Superior temporal gyrus (tissue), 1 donor: ENCODE measurements at regions not wholly inside any gene's neighbourhood (a gene's known extent, or its start where the extent isn't known, plus 50 kb on each side); places are given as distances from the start of the nearest gene placed in this dataset.

Experiments used
- DNase-seq: peaks from one replicate; pipeline ENCODE4 v3.0.0-alpha.2; 2016; ENCODE audit errors: extremely low spot score

GRCh38 chr3:35483131-35483530 is 156.2 kb upstream of the ARPP21 start:
- no peak for DNase-seq

GRCh38 chr3:35484929-35485530 is 154.3 kb upstream of the ARPP21 start:
- DNase-seq, result no peak

DNA sequence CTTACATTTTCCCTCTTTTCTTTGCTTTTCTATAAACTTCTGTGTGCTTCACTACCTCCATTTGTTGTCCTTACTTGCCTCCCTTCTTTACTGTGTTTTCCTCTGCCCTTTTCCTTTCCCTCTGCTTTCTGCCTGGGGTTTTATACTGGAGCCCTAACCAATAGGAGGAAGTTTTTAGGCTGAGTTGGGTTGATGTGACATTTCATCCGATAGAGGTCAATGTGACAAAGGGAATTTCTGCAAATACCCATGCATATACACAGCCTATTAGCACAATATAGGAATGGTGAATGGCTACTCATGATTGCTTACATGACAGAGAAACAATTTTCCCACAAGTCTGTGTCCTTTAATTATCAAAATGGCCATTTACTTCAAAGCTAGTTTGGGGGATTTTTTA is 153.0 kb upstream of the ARPP21 start:
- no peak for DNase-seq

DNA sequence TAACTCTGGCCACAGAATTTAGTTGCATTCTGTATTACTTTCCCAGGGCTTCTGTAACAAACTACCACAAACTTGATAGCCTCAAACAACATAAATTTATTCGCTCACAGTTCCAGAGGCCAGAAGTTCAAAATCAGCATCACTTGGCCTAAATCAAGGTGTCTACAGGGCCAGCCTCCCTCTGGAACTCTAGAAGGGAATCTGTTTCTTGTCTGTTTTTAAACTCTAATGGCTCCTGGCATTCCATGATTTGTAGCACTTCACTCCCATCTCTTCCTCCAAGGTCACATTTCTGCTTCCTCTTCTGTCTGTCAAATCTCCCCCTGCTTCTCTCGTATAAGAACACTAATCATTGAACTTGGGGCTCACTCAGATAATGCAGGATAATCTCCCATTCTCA is 151.9 kb upstream of the ARPP21 start:
- DNase-seq, result no peak

DNA sequence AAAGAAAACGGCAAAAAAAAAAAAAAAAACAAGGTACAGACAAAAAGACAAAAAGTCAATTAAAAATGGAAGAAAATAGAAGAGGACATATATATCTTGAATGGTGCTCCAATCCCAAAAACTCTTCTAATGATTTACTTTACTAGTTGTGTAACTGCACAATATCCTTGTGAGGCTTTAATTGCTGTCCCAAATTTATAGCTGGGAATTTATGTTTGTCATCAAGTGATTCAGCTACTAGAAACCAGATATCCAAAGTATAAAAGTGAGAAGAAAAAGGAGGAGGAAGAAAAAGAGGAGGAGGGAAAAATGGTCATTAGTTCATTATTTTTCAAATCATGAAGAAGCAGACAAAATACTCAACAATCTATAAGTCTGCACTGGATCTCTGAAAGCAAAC is 150.8 kb upstream of the ARPP21 start:
- no peak for DNase-seq

DNA sequence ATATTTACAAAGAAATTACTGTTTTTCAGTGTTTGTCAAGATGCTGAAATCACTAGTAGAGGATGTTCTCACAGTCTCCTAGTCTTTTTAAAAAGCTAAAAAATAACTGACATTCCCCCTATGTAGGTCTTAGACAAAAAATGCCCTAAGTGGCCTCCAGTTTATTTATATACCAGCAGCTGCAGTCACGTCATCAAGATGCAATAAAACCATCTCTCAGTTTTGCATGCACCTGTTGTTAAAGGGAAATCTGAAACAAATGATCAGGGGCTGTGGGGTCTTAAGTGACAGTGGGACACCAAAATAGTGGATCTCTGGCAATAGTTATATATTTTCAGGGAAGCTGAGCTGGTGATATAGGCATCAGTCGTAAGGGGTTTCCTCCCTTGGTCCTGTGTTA is 146.5 kb upstream of the ARPP21 start:
- no peak for DNase-seq

DNA sequence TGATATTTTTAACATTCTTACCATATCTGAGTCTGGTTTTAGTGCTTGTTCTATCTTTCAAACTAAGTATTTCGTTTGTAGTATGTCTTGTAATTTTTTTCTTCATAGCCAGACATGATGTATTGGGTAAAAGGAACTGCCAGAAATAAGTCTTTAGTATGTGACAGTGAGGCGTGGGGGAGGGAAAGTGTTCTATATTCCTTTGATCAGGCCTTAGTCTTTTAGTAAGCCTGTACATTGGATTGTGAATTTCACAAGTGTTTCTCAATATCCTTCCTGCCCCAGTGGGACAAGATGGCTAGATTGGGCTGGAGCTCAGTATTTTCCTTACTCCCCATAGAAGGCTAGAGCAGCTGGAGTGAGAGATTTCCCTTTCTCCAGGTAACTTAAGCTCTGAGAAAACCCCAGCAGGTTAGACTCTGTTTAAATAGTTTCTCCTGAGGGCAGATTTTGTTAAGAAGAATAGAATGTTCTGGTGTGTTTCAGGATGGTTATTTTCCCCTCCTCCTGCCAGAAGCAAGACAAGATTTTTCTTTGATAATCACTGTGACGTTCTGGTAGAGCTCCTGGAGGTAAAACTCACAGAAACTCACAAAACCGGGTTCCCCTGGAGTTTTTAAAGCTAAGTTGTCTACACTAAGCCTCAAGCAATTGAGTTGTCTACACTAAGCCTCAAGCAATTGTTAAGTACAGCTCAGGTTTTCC is 140.7 kb upstream of the ARPP21 start:
- no peak for DNase-seq

DNA sequence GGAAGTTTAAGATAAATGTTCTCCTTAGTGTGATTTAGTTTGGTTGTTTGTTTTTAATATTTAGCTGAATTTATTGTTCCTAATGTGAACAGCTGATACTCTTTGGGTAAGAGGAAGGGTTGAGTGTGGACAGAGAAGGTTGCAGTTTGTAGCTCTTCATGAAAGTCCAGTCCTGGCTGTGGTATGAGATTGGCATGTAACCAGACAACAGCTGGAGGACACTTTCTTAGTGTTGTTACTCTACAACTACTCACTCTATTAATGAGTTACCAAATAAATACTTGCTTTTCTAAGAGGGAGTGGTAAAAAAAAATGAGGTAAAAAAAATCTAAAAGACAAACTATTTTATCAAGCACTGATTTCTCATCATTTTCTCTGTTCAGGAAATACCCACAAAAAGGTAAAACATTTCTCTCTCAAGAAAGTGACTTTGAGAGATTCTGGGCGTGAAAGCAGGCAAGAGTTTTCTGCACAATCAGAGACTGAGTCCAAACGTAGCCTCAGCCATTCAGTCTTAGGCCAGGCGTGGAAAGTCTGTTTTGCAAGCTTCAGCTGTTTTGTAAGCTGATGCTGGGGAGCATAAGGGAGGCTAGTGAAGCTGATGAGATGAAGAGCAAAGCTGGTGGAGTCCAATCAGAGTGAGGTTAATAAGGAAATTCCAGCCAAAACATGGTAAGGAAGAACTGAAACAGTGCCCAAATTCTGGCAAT is 138.5 kb upstream of the ARPP21 start:
- no peak for DNase-seq

DNA sequence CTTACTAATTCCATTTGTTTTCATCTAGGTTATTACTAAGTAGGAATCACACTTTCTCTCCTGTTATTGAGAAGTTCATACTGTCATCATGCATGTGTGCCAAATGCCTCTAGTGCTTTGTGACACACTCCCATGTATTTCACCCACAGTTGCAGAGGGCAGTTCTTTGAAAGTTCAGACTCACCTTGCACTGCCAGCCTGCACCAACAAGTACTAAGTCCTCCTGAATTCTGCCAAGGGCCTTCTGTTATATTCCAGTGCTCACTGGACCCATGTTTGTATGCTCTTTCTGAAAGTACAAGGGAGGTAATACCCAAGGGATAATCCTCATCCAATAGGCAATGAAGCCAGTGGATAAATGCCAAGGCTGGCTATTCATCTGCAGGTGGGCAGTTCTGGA is 136.6 kb upstream of the ARPP21 start:
- no peak for DNase-seq

DNA sequence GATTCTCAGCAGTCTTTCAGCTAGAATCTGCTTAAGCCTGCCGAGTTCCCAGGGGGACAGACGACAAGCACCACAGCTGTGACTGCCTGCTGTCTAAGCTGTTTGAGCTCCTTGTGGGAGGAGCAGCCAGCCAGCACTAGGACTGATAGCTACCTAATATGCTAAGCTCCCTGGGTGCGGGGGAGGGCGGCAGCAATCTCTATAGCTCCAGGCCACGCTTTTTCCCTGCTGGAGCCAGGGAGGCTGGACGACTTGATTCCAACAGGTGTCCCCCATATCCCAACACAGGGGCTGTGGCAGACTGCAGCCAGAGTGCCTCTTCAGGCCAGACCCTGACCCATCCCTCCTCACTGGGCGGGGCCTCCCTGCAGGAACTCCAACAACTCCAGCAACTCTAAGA is 134.1 kb upstream of the ARPP21 start:
- no peak for DNase-seq

GRCh38 chr3:35505772-35506171 is 133.6 kb upstream of the ARPP21 start:
- no peak for DNase-seq

- DNase-seq, result no peak
Measured at GRCh38 chr3:35519936-35520335, 119.4 kb upstream of the ARPP21 start.

- no peak for DNase-seq
Measured at GRCh38 chr3:35521196-35521595, 118.1 kb upstream of the ARPP21 start.

DNA sequence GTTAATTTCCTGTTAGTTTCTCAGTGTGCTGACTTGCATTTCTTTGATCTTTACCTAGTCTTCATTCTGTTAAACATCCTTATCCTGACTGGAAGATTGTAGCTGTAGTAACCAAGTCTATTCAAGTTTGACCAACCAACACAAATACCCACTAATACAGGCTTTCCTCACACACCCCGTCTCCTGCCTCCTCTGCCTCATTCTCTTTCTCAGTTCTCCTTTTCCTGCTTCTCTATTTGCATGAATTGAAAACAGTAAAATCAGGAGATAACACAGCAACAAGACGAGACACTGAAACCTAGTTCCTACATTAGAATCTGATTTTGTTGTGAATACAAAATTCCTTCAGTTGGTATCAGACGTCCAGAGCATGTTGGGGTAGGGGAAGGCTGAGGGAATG is 116.9 kb upstream of the ARPP21 start:
- no peak for DNase-seq

DNA sequence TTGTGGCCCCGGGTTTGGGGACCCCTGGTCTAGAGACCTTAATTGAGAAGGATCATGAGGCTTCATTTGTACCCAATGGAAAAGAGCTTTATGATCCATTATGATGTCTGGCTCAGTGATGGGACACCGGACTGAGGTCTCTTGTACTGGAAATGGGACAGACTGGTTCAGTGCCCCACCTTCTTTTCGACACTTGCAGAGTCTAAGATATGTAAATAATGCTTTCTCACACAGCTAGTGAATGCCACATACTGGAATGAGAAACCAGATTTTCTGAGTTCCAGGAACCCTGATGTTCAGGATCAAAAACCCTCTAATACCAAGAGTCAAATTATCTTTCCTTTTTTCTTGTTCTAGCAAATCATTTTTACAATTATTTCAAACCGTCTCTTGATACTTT is 116.3 kb upstream of the ARPP21 start:
- no peak for DNase-seq

GRCh38 chr3:35523838-35524237 is 115.5 kb upstream of the ARPP21 start:
- DNase-seq, result no peak

GRCh38 chr3:35524856-35525255 is 114.5 kb upstream of the ARPP21 start:
- DNase-seq, result no peak

- DNase-seq, result no peak
Measured at GRCh38 chr3:35528728-35529127, 110.6 kb upstream of the ARPP21 start.

DNA sequence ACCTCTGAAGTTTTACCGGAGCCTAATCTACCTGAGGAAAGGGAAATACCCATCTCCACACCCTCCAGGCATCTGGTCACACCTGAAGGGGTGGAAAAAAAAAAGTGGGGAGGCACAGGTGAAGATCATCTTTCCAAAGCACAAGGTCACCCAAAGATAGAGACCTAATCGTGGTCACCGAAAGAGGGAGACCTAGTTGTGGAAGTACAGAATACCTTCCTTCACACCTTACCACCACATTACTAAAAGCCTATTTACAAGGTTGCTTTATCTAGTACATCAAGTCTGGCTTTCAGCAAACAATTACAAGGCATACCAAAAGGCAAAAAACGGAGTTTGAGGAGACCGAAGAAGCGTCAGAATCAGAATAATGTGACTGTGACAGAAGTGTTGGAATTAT is 110.0 kb upstream of the ARPP21 start:
- no peak for DNase-seq

- no peak for DNase-seq
Measured at GRCh38 chr3:35537265-35537664, 102.1 kb upstream of the ARPP21 start.

DNA sequence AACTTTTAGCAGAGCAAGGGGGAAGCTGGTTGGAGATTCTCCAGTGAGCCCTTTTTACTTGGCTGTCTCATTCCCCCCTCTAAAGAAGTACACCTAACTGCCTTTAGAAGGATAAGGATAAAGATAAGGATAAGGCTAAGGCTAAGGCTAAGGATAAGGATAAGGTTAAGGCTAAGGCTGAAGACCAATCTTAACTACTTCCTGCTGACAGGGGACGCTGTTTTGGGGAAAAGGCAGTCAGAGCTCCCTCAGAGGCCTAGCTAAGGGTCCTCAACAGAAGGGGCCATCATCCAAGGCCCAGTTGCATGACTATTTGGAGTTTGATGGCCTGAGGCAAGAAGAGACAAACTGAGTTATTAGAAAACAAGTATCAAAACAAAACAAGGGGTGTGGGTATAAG is 94.3 kb upstream of the ARPP21 start:
- no peak for DNase-seq

- DNase-seq, result no peak
Measured at GRCh38 chr3:35549690-35550089, 89.6 kb upstream of the ARPP21 start.

GRCh38 chr3:35562141-35562540 is 77.2 kb upstream of the ARPP21 start:
- DNase-seq, result no peak
